ENCODE measurements at regions not wholly inside any gene's neighbourhood (a gene's known extent, or its start where the extent isn't known, plus 50 kb on each side); places are given as distances from the start of the nearest gene placed in this dataset.
A peak's percentile ranks its signal among the peaks of the same experiment; 100 is the strongest.

- H3K9me2 ChIP-seq (ENCODE audit: insufficient read depth), result no peaks in the 10 kb centered on the region; the same call in 1 of the 2 replicates
- no peaks in the 10 kb centered on the region for H4K20me1 ChIP-seq (replicated peaks; ENCODE audit: insufficient read depth)
- no peaks in the 10 kb centered on the region for H3K36me3 ChIP-seq (ENCODE audit: insufficient read depth)
- H3K4me3 Mint-ChIP-seq, result no peak overlapping the region
- no peak overlapping the region for H3K4me2 ChIP-seq
- no peaks in the 10 kb centered on the region for H3K79me2 ChIP-seq (replicated peaks; ENCODE audit: insufficient read depth)
- H3K27ac Mint-ChIP-seq, result no peak overlapping the region
- no peak overlapping the region for H3K4me3 ChIP-seq
- H3K27me3 Mint-ChIP-seq (ENCODE audit: insufficient read depth, low read depth, poor library complexity), result peaks cover 1% of the 10 kb centered on the region
- no peak for DNase-seq (ENCODE audit: low spot score)
- TF ChIP-seq REST (IDR thresholded peaks at IDR 0.05; ENCODE audit: unreplicated experiment), result no peak
- no peak for TF ChIP-seq STAT1 (IDR thresholded peaks at IDR 0.05; ENCODE audit: unreplicated experiment)
- TF ChIP-seq JUNB (IDR thresholded peaks at IDR 0.05; ENCODE audit: unreplicated experiment), result no peak
- H3K27me3 ChIP-seq (ENCODE audit: insufficient read depth), result no peaks in the 10 kb centered on the region
- no peaks in the 10 kb centered on the region for H3K9me3 Mint-ChIP-seq
- no peaks in the 10 kb centered on the region for H3K36me3 Mint-ChIP-seq (ENCODE audit: low read depth)
- H2AFZ ChIP-seq, result no peak overlapping the region
- H3F3A ChIP-seq (replicated peaks; ENCODE audit: low read depth), result no peaks in the 10 kb centered on the region
- peaks cover 10% of the 10 kb centered on the region for H3K4me1 Mint-ChIP-seq
- peaks cover 10% of the 10 kb centered on the region; the same call in 1 of the 2 replicates for H3K4me1 ChIP-seq (ENCODE audit: insufficient read depth)
- H3K27ac ChIP-seq (ENCODE audit: low read depth), result no peak overlapping the region
- no peak for ATAC-seq
These were observed 278.5 kb upstream of the RGPD4 start for GRCh38 chr2:107548216-107548615.

DNA sequence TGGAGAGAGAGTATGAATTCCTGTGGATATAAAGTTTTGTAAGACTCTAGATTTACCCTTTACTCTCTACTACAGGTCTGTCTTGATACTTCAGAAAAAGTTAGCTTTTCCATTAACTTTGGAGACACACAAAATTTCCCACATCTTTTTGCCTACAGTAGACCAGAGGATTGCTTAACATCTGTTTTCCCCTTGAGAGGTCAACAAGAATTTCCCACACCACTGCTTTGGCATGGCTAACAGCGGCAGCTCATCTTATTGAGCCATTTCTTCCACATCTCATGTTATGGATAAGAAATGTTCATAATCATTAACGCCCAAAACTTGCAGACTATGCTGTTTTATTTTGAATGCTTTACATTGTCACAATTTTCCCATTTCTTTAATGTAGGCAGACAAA is 273.6 kb upstream of the RGPD4 start:
- H4K20me1 ChIP-seq (replicated peaks; ENCODE audit: insufficient read depth), result no peaks in the 10 kb centered on the region
- ATAC-seq, result no peak
- Mint-ChIP-seq H3K9me3 (peaks cover 31% of the 10 kb centered on the region), H3K27me3 (ENCODE audit: insufficient read depth, low read depth, poor library complexity) (no peaks in the 10 kb centered on the region), H3K27ac (no peak overlapping the region), H3K36me3 (ENCODE audit: low read depth) (peaks cover 22% of the 10 kb centered on the region; the same call in 2 of the 3 replicates), H3K4me3 (no peak overlapping the region), H3K4me1 (no peaks in the 10 kb centered on the region)
- H3K9me2 ChIP-seq (ENCODE audit: insufficient read depth), result no peaks in the 10 kb centered on the region; the same call in 1 of the 2 replicates
- H3K27me3 ChIP-seq (ENCODE audit: insufficient read depth), result no peaks in the 10 kb centered on the region
- no peak overlapping the region for H3K4me3 ChIP-seq
- 0 out of 2 replicates have a peak overlapping the region, but pooled peaks have one; percentile 2 for H2AFZ ChIP-seq
- no peaks in the 10 kb centered on the region for H3F3A ChIP-seq (replicated peaks; ENCODE audit: low read depth)
- H3K4me1 ChIP-seq (ENCODE audit: insufficient read depth), result no peaks in the 10 kb centered on the region
- no peak for DNase-seq (ENCODE audit: low spot score)
- H3K36me3 ChIP-seq (ENCODE audit: insufficient read depth), result no peaks in the 10 kb centered on the region; the same call in 1 of the 2 replicates
- no peak overlapping the region for H3K27ac ChIP-seq (ENCODE audit: low read depth)
- H3K79me2 ChIP-seq (replicated peaks; ENCODE audit: insufficient read depth), result no peaks in the 10 kb centered on the region
- H3K4me2 ChIP-seq, result no peak overlapping the region
- no peak for TF ChIP-seq POLR2AphosphoS5 (IDR thresholded peaks at IDR 0.05; ENCODE audit: low read depth)
- no peak for TF ChIP-seq REST (IDR thresholded peaks at IDR 0.05; ENCODE audit: unreplicated experiment)
- no peak for TF ChIP-seq CREB1 (CRISPR knock-in tag; IDR thresholded peaks at IDR 0.05; ENCODE audit: low read depth)
- no peak for TF ChIP-seq EZH2phosphoT487 (IDR thresholded peaks at IDR 0.05; ENCODE audit: unreplicated experiment)
- TF ChIP-seq ETS1 (IDR thresholded peaks at IDR 0.05), result no peak
- TF ChIP-seq CTCF (conservative IDR thresholded peaks at IDR 0.05; ENCODE audit: low read depth in 2 of 2), result no peak
- TF ChIP-seq JUNB (IDR thresholded peaks at IDR 0.05; ENCODE audit: unreplicated experiment), result no peak
- no peak for TF ChIP-seq ZNF331 (CRISPR knock-in tag; IDR thresholded peaks at IDR 0.05; ENCODE audit: low read depth)
- TF ChIP-seq ZNF114 (CRISPR knock-in tag; IDR thresholded peaks at IDR 0.05), result no peak
- no peak for TF ChIP-seq EZH2 (IDR thresholded peaks at IDR 0.05; ENCODE audit: low read depth, unreplicated experiment)
- no peak for TF ChIP-seq NANOG (IDR thresholded peaks at IDR 0.05; ENCODE audit: borderline replicate concordance)
- no peak for TF ChIP-seq STAT1 (IDR thresholded peaks at IDR 0.05; ENCODE audit: unreplicated experiment)
